Pons (tissue), 1 donor: ENCODE measurements at regions not wholly inside any gene's neighbourhood (a gene's known extent, or its start where the extent isn't known, plus 50 kb on each side); places are given as distances from the start of the nearest gene placed in this dataset.

Experiments used
- DNase-seq: peaks from one replicate; pipeline ENCODE4 v3.0.0-alpha.2; 2016; ENCODE audit warnings: low spot score

DNA sequence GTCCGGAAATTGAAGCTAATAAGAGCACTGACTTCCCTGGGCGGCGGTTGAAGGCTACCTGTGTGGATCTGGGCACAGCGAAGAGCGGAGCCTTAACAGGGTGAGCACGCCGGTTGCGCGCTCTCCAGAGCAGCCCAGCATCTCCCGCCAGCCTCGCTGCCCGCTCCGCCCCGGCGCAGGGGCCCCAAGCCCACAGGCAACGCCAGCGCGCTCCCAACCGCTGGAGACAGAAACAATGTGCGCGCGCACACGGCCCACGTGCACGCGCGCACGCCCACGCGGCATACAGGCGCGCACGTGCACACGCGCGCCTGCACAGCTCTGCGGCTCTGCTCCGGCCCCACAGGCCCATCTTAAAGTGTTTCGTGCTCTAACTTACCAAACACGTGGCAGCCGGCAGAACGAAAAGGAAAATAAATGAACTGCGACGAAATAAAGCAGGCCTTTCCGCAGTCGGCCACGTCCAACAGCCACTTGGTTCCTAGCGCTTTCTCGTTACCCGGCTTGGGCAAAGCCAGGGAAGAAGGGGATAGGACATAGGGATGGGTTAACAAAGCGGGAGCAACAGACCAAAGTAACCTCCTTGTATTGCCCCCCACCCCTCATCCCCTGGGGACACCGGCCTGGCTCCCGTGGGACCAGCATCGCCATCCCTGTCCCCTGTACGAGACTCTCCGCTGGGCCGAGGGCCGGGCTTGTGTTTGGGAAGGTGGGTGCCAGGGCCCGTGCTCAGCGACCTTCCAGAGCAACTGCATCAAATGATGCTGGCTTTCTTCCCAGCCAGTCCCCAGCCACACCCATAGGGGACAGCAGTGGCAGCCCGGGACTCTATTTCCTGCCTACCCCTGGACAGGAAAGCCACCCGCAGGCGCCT lies 203.7 kb downstream of the ABHD5 start:
- DNase-seq = peak; percentile 43

DNA sequence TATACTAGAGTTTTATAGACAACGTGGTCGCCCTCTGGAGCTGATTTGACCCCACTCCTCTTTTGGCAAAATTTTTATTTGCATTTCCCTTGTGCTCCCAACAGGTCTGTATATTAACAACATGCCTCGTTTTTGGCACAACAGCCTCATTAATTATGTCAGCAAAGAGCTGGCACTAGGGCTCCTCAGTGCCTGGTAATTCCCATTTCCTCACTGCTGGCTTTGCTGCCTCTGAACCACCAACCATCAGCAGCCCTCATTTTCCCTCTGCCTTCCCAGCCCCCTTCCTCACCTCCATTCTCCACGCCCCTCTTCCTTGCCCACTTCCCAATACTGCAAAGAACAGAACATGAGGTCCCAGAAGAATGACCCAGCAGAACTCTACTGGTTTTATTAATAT lies 204.8 kb downstream of the ABHD5 start:
- DNase-seq = no peak

DNA sequence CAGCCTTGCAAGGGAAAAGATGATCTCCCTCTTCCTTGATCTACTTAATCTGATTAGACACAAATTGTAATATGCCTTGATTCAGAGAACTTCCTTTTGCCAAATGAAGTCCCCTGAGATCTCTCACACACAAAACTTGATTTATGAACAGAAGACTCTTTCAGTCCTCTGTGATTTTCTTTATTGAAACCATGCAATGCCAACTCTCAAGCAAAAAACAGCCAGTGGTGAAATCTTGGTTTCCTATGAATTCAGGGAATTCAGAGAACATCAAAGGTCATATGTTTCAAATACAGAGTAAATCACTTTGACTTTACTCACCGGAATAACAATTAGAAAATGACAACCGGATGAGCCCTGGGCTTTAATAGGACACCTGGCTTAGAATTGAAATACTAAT lies 211.7 kb downstream of the ABHD5 start:
- no peak for DNase-seq

DNA sequence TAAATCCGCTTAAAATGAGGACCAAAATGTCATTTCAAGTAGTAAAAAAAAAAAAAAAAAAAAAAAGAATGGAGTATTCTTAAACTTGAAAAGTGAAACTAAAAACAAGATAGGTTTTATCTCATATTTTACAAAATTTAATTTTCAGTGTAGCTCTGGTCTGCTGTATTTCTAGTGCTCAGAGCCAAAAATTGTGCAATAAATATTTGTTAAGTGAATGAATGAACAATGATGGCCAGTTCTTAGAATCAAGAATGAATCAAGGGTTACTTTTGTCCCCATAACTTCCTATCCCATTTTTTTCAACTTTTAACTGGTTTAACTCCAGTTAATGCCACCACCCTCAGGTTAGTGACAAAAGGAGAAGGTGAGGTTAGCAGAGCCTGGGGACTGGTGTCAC lies 214.4 kb downstream of the ABHD5 start:
- no peak for DNase-seq

DNA sequence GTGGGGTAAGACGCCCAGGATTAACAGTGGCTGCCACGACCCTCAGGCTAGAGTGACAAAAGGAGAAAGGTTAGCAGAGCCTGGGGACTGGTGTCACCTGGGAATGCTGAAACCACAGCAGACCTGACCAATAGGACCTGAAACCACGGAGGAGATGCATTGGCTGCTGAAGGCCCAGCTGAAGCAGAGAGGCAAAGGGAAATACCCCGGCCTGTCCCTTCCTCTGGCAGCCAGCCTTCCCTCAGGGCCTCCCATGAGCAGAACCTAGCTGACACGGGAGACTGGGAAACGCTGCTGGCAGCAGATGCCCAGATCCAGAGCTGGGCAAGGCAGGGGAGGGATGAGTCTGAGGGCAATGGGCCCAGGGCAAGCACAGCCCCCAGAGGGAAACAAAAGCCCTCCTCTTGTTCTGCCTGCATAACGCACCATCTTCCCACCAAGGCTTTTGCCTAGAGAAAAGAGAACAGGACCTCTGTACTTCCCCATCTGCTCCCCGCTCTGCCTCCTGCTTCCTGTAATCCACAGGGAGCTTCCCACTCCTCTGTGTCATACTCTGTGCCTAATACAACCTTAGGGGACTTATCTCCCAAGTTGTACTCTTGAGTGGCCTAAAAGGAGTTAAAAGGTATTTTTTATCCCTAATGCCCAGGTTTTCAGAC lies 216.2 kb downstream of the ABHD5 start:
- DNase-seq = no peak

DNA sequence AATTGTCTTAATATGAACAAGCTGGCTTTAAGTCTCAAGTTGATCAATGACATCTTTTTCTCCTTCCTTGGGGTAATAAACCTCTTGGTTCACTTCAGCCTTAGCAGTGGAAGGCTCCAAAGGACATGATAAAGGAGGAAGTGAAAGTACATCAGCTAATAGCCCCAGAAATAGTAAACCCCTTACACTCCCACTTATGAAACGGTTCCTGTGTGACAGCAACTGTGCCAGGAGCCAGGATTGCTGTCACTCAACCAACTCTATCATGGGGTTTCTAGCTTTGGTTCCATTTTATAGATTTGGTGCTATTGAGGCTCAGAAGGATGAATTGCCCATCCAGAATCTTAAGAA lies 216.7 kb downstream of the ABHD5 start:
- no peak for DNase-seq

DNA sequence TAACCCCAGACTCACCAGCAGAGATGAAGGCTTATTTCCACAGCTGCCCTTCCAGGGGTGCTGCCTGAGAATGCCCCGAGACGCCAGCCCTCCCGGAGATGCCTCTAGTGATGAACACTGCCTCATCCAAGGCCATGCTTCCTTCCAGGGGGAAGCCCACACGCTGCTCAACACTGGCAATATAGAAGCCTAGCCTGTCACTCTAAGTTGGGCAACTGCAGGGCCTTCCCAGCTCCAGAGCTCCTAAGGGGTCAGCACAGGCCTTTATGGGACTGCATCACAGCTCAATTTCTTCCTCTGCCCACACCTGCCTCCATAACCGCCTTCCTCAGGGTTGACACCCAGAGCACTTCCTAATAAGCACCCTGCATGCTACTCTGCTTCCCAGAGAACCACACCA lies 217.7 kb downstream of the ABHD5 start:
- no peak for DNase-seq

DNA sequence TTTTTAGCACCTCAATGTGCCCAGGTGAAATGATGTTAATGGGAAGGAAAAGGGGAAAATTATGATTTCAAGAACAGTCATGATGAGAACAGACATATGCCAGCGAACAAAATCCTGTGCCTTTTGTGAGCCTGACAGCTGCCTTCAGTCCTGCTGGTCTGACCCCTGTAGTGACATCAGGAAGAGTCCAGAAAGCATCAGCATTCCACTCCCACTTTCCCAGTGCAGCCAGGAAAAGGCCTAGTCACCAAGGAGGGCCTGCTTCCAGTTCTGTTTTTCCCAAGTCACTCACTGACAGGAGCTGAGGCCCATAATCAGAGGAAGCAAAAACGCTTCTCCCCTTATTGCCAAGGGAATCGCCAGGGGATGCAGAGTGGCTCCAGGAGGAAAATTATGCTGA lies 218.4 kb downstream of the ABHD5 start:
- DNase-seq = no peak

DNA sequence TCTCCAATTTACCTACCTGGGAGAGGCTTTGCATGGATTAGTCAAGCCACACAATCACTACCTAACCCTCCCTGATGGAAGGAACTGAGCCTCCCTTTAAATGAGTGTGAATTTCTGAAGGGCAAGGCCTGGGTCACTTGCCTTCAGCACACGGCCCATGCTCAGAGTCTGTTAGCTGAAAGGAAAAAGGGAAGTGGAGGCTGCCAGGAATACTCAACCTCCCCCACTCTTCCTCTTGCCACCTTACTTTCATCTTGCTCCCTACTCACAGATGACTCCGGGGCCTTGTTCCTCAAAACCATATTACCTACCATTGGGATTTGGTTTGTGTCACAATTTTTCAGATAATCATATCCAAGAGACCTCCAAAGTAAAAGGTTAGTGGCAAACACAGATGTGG lies 220.0 kb downstream of the ABHD5 start:
- no peak for DNase-seq

DNA sequence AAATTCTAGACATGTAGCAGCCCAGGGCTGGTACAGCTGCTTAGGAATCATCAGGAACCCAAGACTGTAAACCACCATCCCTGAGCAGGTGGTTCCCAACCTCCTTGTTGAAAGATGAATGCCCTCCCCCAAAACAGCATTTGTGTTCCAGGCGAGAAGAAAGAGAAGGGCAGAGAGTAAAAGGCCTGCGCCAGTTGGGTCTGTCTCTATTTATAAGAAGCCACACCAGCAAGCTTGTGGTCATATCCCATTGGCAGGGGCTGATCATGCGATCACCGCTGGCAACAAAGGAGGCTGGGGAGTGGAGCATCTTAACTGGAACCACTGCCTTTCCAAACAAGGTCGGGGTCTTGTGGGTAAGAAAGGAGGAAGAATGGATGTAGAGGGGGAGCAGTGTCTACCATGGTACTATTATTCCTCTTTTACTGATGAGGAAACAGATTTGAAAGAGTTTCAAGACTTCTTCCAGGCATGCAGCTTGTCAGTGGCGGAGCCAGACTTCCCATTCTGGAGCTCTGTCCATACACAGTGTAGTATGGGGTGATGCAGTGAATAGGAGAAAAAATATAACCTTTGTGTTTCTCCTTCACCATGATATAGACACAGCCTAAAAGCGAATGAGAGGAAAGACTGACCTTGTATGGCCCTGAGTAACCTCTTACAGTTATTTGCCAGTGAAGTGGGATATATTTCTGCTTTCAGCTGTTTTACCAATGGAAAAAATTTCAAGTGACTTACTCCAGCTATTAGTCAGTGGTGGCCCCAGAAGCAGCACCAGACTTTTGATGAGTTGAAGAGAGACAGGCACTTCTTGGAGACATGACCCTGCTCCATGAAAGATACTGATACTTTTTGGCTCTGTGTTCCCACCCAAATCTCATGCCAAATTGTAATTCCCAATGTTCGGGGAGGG lies 222.6 kb downstream of the ABHD5 start:
- DNase-seq = no peak

DNA sequence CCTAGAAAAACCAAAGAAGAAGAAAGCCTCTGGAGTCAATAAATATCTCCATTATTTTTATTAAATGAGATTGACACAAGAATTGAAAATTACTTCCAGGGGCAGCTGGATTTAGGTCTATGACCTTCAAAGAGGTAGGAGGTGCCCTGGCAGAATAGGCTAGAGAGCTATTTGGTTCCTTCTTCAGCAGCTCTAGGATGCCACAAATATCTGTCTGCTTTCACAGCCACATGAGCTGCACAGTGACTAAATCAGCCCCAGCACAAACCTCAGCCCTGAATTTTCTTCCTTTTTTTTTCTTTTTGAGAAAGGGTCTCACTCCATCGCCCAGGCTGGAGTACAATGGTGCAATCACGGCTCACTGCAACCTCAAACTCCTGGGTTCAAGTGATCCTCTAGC lies 223.5 kb downstream of the ABHD5 start:
- no peak for DNase-seq

DNA sequence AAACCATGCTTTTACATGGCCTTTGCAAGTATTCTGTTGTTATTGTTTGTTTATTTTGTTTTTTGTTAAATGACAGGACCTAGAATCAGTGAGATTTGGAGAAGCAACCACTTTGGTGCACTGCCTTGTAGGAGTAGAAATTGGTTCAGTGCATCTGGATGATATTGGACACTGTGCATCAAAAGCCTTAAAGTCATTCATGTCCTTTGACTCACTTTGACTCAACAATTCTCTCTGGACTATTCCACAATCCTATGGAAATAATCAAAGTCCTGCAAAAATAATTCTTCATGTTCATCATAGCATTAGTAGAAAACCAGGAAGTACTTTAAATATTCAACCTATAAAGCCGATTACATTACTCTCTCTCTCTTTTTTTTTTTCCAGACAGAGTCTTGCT lies 224.8 kb downstream of the ABHD5 start:
- no peak for DNase-seq

DNA sequence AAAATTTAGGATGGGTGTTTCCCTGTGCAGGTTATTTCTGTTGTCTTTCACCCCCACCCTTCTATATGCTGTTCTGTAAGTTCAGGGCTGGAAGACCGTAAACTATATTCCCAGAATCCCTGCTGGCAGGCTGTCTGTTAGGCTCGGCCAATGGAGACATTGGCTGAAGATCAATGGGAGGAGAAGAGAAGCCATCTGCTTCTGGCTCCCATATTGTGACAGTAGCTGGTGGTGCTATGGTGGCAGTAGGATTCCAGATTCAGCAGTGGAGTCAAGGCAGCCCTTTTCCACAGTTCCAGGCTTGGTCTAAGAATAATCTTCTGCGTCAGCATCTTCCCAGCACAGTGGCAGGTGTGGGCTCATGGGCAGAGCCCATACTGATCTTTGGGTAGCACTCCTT lies 226.6 kb downstream of the ABHD5 start:
- no peak for DNase-seq

DNA sequence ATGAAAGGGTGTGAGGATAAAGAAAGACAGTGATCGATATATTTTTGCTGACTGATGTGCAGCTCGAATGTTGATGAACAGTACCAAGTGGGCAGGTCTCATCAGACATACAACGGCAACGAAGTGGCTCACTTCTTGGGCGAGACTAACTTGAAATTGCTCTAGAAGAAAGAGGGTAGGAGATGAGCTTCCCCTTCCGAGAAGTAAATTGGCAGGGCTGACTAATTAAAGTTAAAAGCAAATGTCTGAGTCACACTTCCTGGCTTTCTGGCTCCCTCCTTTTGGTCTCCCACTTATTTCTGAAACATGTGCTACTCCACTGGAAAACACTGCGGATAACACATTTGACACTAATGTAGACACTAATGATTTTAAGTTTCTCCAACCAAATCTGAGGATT lies 228.3 kb downstream of the ABHD5 start:
- no peak for DNase-seq

DNA sequence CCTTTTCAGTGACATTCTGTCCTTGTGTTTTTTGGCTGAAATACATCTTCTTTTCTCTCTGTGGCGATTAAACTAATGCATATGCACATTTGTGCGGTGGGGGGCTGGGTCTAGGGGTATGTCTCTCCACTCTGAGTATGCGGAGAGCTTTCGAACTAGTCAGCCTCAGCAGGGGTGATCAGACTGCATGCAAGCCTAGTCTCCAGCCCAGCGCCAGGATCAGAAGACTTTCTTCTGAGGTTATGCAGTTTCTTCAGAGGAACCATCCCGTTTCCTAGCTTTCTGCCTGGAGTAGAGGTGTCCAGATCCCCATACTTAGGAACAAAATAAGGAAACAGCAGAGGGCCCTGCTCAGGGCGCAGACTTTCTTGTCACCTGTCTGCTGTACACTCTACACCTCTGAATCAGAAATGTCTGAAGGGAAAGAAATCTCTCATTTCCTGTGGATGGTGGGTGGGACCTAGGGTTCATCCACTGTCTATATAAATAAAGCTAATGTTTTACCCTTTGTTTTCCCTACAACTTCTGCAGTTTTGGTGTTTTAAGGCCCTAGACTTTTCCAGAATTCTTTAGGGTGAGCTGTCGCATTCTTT lies 230.4 kb downstream of the ABHD5 start:
- no peak for DNase-seq

DNA sequence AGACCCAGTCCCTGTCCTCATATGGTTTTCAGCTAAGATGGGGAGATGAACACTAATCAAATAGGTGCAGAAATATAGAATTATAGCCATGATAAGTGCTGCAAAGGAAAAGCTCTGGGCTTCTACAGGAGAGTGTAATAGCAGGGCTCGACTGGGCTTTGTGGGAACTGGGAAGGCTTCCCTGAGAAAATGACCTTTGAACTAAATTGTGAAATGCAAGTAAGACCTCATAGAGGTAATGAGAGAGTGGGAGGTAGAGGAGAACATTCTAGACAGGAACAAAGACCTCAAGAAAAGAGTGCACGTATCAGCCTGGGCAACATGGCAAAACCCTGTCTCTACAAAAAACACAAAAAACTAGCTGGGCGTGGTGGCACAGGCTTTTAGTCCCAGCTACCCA lies 231.6 kb downstream of the ABHD5 start:
- no peak for DNase-seq

DNA sequence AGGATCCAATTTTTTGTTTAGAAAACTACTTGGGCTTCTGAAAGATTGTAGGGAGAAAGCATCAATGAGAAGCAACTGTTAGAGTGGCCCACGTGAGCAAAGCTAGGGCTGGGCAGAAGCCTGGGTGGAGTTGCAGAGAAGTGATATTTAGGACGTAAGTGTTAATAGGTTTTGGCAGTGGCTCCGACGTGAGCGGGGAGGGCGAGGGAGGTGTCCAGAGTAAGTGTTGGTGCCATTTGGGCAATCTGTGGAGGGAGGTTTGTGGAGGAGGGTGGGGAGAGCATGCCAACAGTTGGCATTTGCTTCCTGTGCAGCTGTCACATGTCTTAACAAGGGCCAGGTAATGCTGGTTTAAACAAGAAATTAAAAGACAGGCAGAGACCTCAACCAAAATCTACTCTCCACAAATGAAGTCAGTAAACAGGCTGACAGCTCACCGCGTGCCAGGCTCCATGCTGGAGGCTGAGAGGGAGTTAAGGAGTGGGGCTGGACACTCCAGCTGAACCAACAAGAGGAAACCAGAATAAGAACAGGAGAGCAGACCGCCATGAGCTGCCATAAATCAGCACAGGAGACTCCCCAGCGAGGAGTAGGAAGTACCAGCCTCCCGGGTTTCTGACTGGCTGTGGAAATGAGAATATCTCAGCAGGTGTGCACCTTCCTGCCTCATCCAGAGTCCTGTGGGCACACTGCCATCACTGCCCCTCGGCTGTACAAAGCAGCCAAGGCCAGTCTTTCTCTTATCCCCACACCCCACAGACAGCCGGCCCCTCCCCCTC lies 232.6 kb downstream of the ABHD5 start:
- no peak for DNase-seq

DNA sequence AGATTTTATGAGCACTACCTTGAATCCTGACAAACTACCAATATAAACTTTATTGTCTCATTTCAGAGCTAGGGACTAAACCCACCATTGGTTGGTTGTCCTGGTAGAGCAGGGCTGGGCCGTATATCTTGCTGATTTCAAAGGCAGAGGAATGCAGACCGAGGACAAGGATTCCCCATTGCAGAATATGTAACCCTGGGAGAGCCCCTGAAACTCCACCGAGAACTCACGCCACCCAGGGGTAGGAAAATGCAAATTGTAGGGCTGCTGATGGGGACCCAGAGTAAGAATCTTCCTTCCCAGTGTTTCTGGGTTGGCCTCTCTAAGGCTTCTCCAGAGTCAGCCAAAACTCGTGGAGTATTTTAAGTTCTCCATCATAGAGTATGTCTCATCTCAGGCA lies 235.3 kb downstream of the ABHD5 start:
- no peak for DNase-seq

DNA sequence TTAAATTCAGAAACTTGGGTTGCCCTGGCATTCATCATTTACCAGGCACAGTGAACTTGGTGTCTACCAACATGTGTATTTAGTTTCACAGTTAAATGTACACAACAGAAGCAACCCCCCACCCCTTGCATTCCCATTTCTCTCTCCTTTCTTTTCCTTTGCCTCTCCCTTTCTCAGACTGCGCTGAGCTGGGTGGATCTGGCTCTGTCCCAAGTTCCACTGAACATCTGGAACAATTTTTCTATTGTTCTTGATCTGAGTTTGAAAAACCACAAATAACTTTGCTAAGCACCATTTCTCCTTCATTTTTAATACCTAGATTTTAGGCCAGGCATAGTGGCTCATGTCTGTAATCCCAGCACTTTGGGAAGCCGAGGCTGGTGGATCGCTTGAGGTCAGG lies 242.2 kb downstream of the ABHD5 start:
- DNase-seq = no peak

DNA sequence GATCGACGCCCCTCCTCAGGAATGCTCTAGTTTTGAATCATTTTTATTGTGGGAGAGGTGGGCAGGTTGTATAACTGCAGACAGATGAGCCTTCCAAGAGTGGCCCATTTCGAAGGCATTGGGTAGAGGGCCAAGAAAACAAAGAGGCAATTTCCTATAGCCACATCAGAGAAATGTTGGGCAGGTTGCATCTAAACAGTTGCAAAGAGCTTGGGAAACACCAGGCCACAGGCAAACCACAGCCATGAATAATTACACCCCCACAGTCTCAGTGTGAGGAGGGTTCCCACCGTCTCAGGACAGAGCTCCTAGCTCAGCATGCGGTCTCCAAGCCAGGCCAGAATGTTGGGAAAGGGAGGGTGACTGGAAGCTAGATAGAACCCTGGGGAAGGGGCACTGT lies 257.3 kb downstream of the ABHD5 start:
- DNase-seq = no peak

DNA sequence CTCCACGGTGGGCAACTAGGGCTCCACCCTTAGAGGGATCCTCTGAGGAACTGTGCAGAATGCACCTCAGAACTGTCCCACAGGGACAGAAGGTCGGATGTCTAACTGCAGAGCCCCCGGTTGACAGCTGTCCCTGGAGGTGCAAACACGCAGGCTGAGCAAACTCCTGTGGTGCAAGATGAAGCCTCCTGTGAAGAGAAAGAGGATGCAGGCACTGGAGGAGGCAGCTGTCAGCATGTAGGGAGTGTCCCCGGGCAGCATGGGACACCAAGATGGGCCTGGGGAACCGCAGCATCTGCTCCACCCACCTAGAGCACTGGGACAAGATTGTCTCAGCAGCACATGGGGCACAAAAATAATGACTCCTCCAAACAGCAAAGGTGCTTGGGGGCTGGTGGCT lies 258.9 kb downstream of the ABHD5 start:
- no peak for DNase-seq

DNA sequence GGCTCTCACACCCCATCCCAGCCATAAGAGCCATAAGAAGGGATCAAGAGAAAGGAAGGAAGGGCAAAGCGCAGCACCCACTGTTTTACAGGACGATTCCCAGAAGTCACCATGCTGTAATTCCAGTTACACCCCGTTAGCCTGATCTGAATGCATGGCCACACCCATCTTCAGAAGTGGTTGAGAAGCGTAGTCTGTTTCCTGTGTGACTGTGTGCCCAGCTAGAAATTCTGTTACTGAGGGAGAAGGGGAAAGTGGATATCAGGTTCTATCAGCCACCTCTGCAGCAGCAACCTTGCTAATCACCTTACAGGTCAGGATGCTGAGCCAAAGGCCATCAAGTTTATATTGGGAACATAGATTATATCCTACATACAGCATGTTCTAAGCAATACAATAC lies 260.0 kb downstream of the ABHD5 start:
- no peak for DNase-seq
